ENCODE measurements at regions not wholly inside any gene's neighbourhood (a gene's known extent, or its start where the extent isn't known, plus 50 kb on each side); places are given as distances from the start of the nearest gene placed in this dataset.

DNA sequence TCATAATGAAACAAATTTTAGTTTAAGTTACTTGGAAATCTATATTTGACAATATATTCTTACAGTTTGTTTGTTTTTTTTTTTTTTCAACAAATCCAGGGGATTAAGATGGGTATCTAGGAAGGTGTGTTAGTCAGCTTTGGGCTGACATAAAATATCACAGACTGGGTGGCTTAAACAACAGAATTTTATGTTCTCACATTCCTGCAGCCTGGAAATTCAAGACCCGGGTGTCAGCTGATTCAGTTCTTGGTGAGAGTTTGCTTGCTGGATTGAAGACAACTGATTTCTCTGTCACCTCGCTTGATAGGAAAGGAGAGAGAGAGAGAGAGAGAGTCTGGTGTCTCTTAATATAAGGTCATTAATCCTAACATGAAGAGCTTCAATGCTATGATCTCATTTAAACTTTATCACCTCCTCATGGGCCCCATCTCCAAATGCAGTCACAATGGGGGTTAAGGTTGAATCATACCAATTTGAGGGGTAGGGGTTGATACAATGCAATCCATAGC lies 465.2 kb downstream of the CENPC start:
- FAIRE-seq, result no peak
- TF ChIP-seq TAF1 (IDR thresholded peaks at IDR 0.05; ENCODE audit: low read depth, low read length), result no peak
- TF ChIP-seq POLR2AphosphoS5 (IDR thresholded peaks at IDR 0.05; ENCODE audit: low read depth, low read length), result no peak
- TF ChIP-seq POLR2A (IDR thresholded peaks at IDR 0.05; ENCODE audit: low read depth, low read length), result no peak
- TF ChIP-seq SPI1 (IDR thresholded peaks at IDR 0.05; ENCODE audit: low read depth, low read length), result no peak
- TF ChIP-seq POU2F2 (IDR thresholded peaks at IDR 0.05; ENCODE audit: low read depth, low read length), result no peak
- no peak for TF ChIP-seq PAX5 (IDR thresholded peaks at IDR 0.05; ENCODE audit: insufficient read depth, low read length, severe bottlenecking)
- no peak for DNase-seq (ENCODE audit: insufficient read length, low spot score)

DNA sequence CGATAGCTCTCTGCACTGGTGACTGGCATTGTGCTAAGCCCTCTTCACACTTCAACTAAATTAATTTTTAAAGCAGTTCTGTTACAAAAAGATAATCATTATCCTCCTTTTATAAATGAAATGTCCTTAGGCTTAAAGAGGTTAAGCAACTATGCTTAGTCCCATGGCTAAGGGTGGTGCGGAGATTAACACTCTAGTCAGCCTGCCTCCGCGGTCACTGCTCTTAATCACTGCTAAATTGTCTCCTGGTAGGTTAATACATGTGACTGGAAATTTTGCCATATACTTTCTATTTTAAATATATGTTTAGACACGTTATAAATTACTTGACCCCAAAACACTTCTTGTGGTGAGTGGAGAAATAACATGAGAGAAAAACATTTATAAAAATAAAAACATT lies 473.7 kb downstream of the CENPC start:
- DNase-seq (ENCODE audit: insufficient read length, low spot score) (no peak), FAIRE-seq (no peak)
- TF ChIP-seq SPI1 (IDR thresholded peaks at IDR 0.05; ENCODE audit: low read depth, low read length), result no peak
- TF ChIP-seq POLR2A (IDR thresholded peaks at IDR 0.05; ENCODE audit: low read depth, low read length), result no peak
- no peak for TF ChIP-seq PAX5 (IDR thresholded peaks at IDR 0.05; ENCODE audit: insufficient read depth, low read length, severe bottlenecking)
- no peak for TF ChIP-seq POU2F2 (IDR thresholded peaks at IDR 0.05; ENCODE audit: low read depth, low read length)

DNA sequence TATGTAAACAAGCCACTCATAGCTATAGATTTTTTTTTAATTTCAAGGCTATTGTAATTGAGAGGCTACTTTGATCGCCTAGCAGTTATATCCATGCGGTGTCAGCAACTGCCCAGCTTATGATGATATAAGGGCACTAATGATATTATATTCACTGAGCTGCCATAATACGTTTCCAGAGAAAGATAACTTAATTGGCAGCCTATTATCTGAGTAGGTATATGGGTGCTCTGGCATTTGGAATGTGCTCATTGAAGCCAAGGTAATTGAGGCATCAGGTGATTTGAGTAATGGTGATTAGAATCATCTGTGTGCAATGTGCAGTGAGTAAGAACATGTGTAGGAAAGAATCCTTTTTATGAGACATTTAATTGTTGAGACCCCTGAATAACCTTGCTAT lies 490.0 kb downstream of the CENPC start:
- DNase-seq (ENCODE audit: insufficient read length, low spot score) (no peak), FAIRE-seq (no peak)
- TF ChIP-seq TAF1 (IDR thresholded peaks at IDR 0.05; ENCODE audit: low read depth, low read length) (no peak), POU2F2 (IDR thresholded peaks at IDR 0.05; ENCODE audit: low read depth, low read length) (no peak), PAX5 (IDR thresholded peaks at IDR 0.05; ENCODE audit: insufficient read depth, low read length, severe bottlenecking) (no peak), SPI1 (IDR thresholded peaks at IDR 0.05; ENCODE audit: low read depth, low read length) (no peak), POLR2AphosphoS5 (IDR thresholded peaks at IDR 0.05; ENCODE audit: low read depth, low read length) (no peak), POLR2A (IDR thresholded peaks at IDR 0.05; ENCODE audit: low read depth, low read length) (no peak)

DNA sequence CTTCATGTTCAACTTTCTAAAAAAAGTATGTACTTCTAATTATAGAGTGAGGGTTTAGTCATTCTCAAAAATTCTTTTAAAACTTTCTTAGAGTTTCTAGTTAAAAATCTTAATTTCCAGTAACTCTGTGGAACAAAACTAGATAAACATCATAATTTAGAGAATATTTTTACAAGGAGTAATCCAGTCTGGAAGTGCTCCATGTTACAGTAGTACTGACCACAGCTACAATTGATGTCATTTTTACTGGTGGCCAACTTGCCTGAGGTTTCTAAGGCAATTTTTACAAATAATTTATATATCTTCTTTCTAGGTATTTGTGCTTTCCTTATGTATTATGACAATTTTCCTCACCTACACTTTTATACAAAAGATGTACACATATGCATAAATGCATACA lies 490.4 kb downstream of the CENPC start:
- no peak for FAIRE-seq
- no peak for TF ChIP-seq SPI1 (IDR thresholded peaks at IDR 0.05; ENCODE audit: low read depth, low read length)
- TF ChIP-seq POLR2AphosphoS5 (IDR thresholded peaks at IDR 0.05; ENCODE audit: low read depth, low read length), result no peak
- TF ChIP-seq POLR2A (IDR thresholded peaks at IDR 0.05; ENCODE audit: low read depth, low read length), result no peak
- DNase-seq (ENCODE audit: insufficient read length, low spot score), result no peak

DNA sequence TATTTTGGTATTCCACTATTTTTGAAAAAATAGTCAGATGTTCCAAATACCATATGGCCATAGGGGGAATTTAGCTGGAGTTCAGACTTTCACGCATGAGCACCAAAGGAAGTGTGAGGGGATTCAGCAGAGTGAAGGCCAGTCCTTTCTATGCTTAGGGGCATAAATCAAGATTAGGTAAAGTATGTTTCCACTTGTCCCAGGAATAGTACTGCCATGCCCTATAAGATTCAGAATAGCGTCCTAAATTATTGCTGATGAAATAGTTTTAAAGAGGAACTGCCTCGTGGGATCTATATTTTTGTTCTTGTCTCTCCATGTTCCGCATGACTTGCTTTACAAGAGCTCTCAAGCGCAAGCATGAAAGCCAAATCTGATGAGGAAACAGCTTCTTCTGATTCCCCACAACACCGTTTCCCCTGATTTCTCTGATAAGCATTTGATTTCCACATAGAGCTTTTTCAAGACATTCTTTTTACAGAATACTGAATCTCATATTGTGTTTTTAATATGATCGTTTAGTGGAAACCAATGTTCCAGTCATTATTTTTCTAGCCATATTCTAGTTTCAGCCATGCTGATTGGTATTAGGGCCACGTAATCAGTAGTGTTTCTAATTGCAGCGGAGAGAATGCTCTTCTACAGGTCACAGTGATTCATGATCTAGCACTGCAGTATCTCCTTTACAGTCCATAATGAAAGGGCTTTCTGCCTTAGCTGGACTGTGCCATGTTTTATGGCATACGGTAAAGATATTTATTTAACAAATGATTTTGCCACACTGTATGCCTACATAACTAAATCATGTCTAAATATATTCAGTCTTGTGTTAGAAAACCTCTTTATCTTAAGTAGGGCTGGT lies 492.3 kb downstream of the CENPC start:
- DNase-seq (ENCODE audit: insufficient read length, low spot score), result no peak
- no peak for FAIRE-seq
- TF ChIP-seq POLR2AphosphoS5 (IDR thresholded peaks at IDR 0.05; ENCODE audit: low read depth, low read length), result no peak

DNA sequence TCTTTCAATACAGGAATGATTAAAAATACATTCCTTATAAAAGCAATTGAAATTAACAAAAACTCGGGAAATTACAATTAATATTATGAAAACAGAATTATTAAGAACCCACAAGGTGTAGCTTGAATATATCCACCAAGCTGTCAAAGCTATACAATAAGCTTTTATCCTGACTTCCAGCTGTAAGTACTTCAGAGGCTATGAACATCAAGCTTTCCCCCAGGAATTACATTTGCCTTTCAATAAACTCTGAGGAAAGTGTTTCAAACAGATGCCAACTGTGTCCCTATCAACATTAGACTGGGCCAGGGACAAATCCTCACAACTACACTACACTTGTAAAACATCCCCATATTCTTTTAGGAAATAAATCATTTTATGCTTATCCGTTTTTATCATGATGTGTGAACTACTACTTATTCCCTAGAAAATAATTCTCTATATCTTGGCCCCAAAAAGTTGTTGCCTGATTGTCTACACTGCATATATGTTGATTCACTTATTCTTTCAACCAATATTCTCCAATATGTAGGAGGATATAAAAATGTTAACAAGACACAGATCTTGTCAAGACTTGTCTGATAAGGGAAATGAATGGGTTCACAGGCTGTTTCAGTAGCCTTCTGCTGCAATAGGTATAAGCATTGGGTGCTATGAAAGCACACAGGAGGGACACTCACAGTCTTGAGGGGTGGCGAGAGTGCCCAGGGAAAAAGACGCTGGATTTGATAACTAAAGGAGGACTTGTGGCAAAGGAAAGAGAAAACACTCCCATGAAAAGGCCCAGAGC lies 494.1 kb downstream of the CENPC start:
- DNase-seq (ENCODE audit: insufficient read length, low spot score), result no peak
- FAIRE-seq, result no peak

DNA sequence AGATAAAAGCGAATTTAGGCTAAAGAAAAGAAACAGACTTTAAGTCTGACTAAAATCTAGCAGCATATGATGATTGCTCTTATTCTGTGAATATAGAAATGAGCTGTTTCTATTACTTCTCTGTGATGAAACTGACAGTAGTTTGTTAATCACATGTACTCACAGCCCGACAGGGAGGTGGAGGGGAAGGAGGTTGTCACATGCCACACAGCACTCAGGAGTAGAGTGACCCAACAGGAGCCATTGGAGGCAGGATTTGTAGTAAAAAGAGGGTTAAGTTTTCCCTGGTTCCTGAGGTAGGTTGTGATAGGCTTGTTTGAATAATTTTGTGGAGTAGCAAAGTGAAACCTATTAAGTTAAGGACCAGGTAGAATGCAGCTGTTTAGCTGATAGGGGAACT lies 495.9 kb downstream of the CENPC start:
- DNase-seq (ENCODE audit: insufficient read length, low spot score) (no peak), FAIRE-seq (no peak)
- no peak for TF ChIP-seq PAX5 (IDR thresholded peaks at IDR 0.05; ENCODE audit: insufficient read depth, low read length, severe bottlenecking)
- TF ChIP-seq SPI1 (IDR thresholded peaks at IDR 0.05; ENCODE audit: low read depth, low read length), result no peak
- TF ChIP-seq POLR2AphosphoS5 (IDR thresholded peaks at IDR 0.05; ENCODE audit: low read depth, low read length), result no peak
- TF ChIP-seq TAF1 (IDR thresholded peaks at IDR 0.05; ENCODE audit: low read depth, low read length), result no peak
- no peak for TF ChIP-seq POLR2A (IDR thresholded peaks at IDR 0.05; ENCODE audit: low read depth, low read length)
- TF ChIP-seq POU2F2 (IDR thresholded peaks at IDR 0.05; ENCODE audit: low read depth, low read length), result no peak

More for the DNA sequence above, 494.1 kb downstream of the CENPC start:
- TF ChIP-seq POU2F2 (IDR thresholded peaks at IDR 0.05; ENCODE audit: low read depth, low read length) (no peak), PAX5 (IDR thresholded peaks at IDR 0.05; ENCODE audit: insufficient read depth, low read length, severe bottlenecking) (no peak), POLR2A (IDR thresholded peaks at IDR 0.05; ENCODE audit: low read depth, low read length) (no peak), TAF1 (IDR thresholded peaks at IDR 0.05; ENCODE audit: low read depth, low read length) (no peak), POLR2AphosphoS5 (IDR thresholded peaks at IDR 0.05; ENCODE audit: low read depth, low read length) (no peak), SPI1 (IDR thresholded peaks at IDR 0.05; ENCODE audit: low read depth, low read length) (no peak)

DNA sequence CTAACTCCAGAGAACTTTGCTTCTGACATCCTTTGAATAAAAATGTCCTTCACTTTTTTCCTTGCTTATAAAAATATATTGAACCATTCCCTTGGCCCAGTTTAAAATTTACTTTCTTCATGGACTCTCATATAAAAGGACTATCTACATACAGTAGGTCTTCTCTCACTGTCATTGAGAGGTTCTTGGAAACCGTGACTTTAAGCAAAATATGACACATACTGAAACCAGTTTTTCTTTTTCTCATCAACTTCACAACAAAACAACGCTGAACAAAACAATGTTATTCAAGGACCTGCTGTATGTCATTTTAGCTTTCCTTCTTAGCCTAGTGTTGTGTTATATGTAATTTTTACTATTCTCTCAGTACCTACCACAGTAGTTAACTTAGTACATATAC lies 496.8 kb downstream of the CENPC start:
- TF ChIP-seq TAF1 (IDR thresholded peaks at IDR 0.05; ENCODE audit: low read depth, low read length) (no peak), PAX5 (IDR thresholded peaks at IDR 0.05; ENCODE audit: insufficient read depth, low read length, severe bottlenecking) (no peak), SPI1 (IDR thresholded peaks at IDR 0.05; ENCODE audit: low read depth, low read length) (no peak), POLR2AphosphoS5 (IDR thresholded peaks at IDR 0.05; ENCODE audit: low read depth, low read length) (no peak), POLR2A (IDR thresholded peaks at IDR 0.05; ENCODE audit: low read depth, low read length) (no peak), POU2F2 (IDR thresholded peaks at IDR 0.05; ENCODE audit: low read depth, low read length) (no peak)
- FAIRE-seq, result no peak
- DNase-seq (ENCODE audit: insufficient read length, low spot score), result no peak

DNA sequence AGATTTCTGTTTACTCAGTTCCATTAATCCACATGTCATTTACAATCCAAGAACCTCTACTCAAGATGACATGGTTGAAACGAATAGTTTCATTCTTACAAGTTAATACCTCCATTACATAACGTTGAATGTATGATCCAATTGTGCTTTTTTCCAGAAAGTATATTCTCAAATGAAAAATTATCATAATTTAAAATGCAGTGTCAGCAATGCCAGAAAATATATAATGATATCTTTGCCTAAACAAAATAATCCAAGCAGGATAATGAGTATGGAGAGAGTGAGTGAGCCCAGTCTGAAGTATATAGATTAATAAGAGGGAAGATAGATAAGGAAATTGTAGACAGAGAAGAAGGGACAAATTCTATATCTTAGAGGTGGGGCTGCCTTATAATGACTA lies 505.0 kb downstream of the CENPC start:
- DNase-seq (ENCODE audit: insufficient read length, low spot score), result no peak
- no peak for FAIRE-seq
- TF ChIP-seq POLR2A (IDR thresholded peaks at IDR 0.05; ENCODE audit: low read depth, low read length), result no peak
- TF ChIP-seq POU2F2 (IDR thresholded peaks at IDR 0.05; ENCODE audit: low read depth, low read length), result no peak
- no peak for TF ChIP-seq TAF1 (IDR thresholded peaks at IDR 0.05; ENCODE audit: low read depth, low read length)
- TF ChIP-seq POLR2AphosphoS5 (IDR thresholded peaks at IDR 0.05; ENCODE audit: low read depth, low read length), result no peak
- TF ChIP-seq SPI1 (IDR thresholded peaks at IDR 0.05; ENCODE audit: low read depth, low read length), result no peak
- no peak for TF ChIP-seq PAX5 (IDR thresholded peaks at IDR 0.05; ENCODE audit: insufficient read depth, low read length, severe bottlenecking)
